ENCODE measurements at regions not wholly inside any gene's neighbourhood (a gene's known extent, or its start where the extent isn't known, plus 50 kb on each side); places are given as distances from the start of the nearest gene placed in this dataset.

- TF ChIP-seq, protein P1, sequence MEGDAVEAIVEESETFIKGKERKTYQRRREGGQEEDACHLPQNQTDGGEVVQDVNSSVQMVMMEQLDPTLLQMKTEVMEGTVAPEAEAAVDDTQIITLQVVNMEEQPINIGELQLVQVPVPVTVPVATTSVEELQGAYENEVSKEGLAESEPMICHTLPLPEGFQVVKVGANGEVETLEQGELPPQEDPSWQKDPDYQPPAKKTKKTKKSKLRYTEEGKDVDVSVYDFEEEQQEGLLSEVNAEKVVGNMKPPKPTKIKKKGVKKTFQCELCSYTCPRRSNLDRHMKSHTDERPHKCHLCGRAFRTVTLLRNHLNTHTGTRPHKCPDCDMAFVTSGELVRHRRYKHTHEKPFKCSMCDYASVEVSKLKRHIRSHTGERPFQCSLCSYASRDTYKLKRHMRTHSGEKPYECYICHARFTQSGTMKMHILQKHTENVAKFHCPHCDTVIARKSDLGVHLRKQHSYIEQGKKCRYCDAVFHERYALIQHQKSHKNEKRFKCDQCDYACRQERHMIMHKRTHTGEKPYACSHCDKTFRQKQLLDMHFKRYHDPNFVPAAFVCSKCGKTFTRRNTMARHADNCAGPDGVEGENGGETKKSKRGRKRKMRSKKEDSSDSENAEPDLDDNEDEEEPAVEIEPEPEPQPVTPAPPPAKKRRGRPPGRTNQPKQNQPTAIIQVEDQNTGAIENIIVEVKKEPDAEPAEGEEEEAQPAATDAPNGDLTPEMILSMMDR (IDR thresholded peaks at IDR 0.05): no peak
- no peak for TF ChIP-seq POLR2A (IDR thresholded peaks at IDR 0.05)
Measured at GRCh38 chr1:55695552-55695951, 480.4 kb upstream of the USP24 start.

All from lower leg skin (tissue), 3 donors.